ENCODE measurements at regions not wholly inside any gene's neighbourhood (a gene's known extent, or its start where the extent isn't known, plus 50 kb on each side); places are given as distances from the start of the nearest gene placed in this dataset.

DNA sequence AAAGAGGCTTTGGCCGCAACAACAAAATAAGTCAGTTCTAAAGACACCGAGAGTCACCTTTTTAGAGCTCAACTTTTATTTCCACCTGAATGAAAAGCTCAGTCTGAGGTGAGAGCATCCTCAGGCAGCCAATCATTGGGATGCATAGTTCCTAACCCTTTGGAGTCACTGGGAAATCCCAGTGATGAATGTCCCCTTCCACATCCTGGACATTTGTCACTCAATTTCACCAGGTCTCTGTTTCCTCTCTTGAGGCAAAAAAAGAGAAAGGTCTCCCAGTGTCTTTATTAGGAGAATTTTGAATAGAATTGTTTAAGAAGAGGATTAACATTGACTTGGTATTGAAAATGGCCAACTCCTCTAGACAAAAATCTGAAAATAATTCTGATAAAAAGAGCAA is 137.5 kb upstream of the SPRED1 start:
- H3K36me3 ChIP-seq (ENCODE audit: control insufficient read depth in 2 of 4, insufficient read depth in 4 of 4, low read length in 3 of 4) = no peaks in the 10 kb centered on the region
- no peak overlapping the region for H3K23ac ChIP-seq (ENCODE audit: insufficient read length)
- CTCF ChIA-PET (ENCODE audit: partially characterized antibody) = no interaction called here
- H2BK20ac ChIP-seq (ENCODE audit: low read length) = no peak overlapping the region
- H3K9me3 ChIP-seq (ENCODE audit: insufficient read depth in 2 of 2, low read depth in 1 of 2, low read length in 1 of 2) = no peaks in the 10 kb centered on the region
- H3K27me3 ChIP-seq (replicated peaks in 1 of 4; ENCODE audit: control insufficient read depth in 3 of 4, extremely low read depth in 1 of 4, insufficient read depth in 3 of 4, low read length in 3 of 4) = no peaks in the 10 kb centered on the region
- H4K20me1 ChIP-seq (replicated peaks in 1 of 2; ENCODE audit: control insufficient read depth in 1 of 2, insufficient read depth in 2 of 2, low read length in 2 of 2) = no peaks in the 10 kb centered on the region
- DNase-seq (ENCODE audit: low read depth in 1 of 2, low spot score in 2 of 2) (no peak), FAIRE-seq (no peak)
- no peaks in the 10 kb centered on the region for H3K79me2 ChIP-seq (ENCODE audit: control insufficient read depth in 1 of 2, insufficient read depth in 2 of 2, low read length in 2 of 2)
- H3K4me1 ChIP-seq (replicated peaks in 1 of 4; ENCODE audit: control insufficient read depth in 3 of 4, insufficient read depth in 4 of 4, low read length in 3 of 4) = peaks cover 0 to 9% (median 4%) of the 10 kb centered on the region in 4 experiments; a peak in 2 of 7 replicates
- H3K9ac ChIP-seq (replicated peaks in 1 of 4; ENCODE audit: extremely low read depth in 1 of 4, low read depth in 3 of 4, low read length in 3 of 4) = no peak overlapping the region
- H3K56ac ChIP-seq (replicated peaks; ENCODE audit: insufficient read length, low read depth, low read length) = no peak overlapping the region
- POLR2A ChIA-PET (ENCODE audit: partially characterized antibody) = interaction anchor here (0.9 kb wide), 1 partner anchor 8 kb away, joined by 3 read pairs; no protein-coding TSS in a partner anchor
- H4K91ac ChIP-seq (replicated peaks; ENCODE audit: insufficient read length, low read length) = no peak overlapping the region
- no peak overlapping the region for H2AFZ ChIP-seq (ENCODE audit: low read length)
- H4K8ac ChIP-seq (ENCODE audit: extremely low read depth, insufficient read depth, low read length) = no peak overlapping the region
- H3K18ac ChIP-seq (ENCODE audit: extremely low read depth, low read length) = no peak overlapping the region
- no peak overlapping the region for H4K5ac ChIP-seq (ENCODE audit: insufficient read length, low read depth, low read length)
- no peak overlapping the region for H2BK120ac ChIP-seq (replicated peaks; ENCODE audit: low read depth, low read length)
- no peak overlapping the region for H2BK5ac ChIP-seq (ENCODE audit: low read depth, low read length)
- H3K4me3 ChIP-seq (ENCODE audit: extremely low read depth in 1 of 4, insufficient read depth in 2 of 4, low read depth in 3 of 4, low read length in 4 of 4) = no peak overlapping the region
- no peak overlapping the region for H2AK5ac ChIP-seq (ENCODE audit: low read depth, low read length)
- no peak overlapping the region for H3K4ac ChIP-seq (replicated peaks; ENCODE audit: insufficient read length, low read depth, low read length)
- WGBS, 2 experiments (ENCODE audit: extremely low coverage in 1 of 2, insufficient coverage in 1 of 2, insufficient read length in 1 of 2, insufficient replicate concordance in 2 of 2, low coverage in 1 of 2, low lambda C conversion rate in 2 of 2, missing lambda C conversion rate in 1 of 2) = 83% methylated on average over 2 of the region's 2 CpGs; no CpG with 5 or more reads in 1 of the 2 experiments
- H3K79me1 ChIP-seq (ENCODE audit: low read depth, low read length) = no peaks in the 10 kb centered on the region
- H2BK12ac ChIP-seq (ENCODE audit: low read depth, low read length) = no peak overlapping the region
- no peak overlapping the region for H3K27ac ChIP-seq (ENCODE audit: low read depth, low read length)
- no peaks in the 10 kb centered on the region for H3K23me2 ChIP-seq (ENCODE audit: low read depth, low read length)
- no peak overlapping the region for H3K4me2 ChIP-seq (ENCODE audit: insufficient read depth in 1 of 2, low read depth in 2 of 2, low read length in 2 of 2)
- H2BK15ac ChIP-seq (ENCODE audit: low read length) = no peak overlapping the region
- H3K14ac ChIP-seq (ENCODE audit: insufficient read length) = no peak overlapping the region
- TF ChIP-seq RNF2 (IDR thresholded peaks at IDR 0.05; ENCODE audit: borderline replicate concordance, low read depth, low read length, missing control alignments, poor library complexity, severe bottlenecking) (no peak), GTF2F1 (IDR thresholded peaks at IDR 0.05; ENCODE audit: borderline replicate concordance, low read depth, low read length) (no peak), KDM1A (IDR thresholded peaks at IDR 0.05; ENCODE audit: borderline replicate concordance, low read length) (no peak), FOSL1 (IDR thresholded peaks at IDR 0.05; ENCODE audit: insufficient read depth, low read depth, low read length) (no peak), TAF1 (IDR thresholded peaks at IDR 0.05; ENCODE audit: low read depth, low read length) (no peak), POLR2AphosphoS5 (IDR thresholded peaks at IDR 0.05; ENCODE audit: low read depth, low read length) (no peak), BRCA1 (IDR thresholded peaks at IDR 0.05; ENCODE audit: low read depth, low read length) (no peak), EGR1 (IDR thresholded peaks at IDR 0.05; ENCODE audit: borderline replicate concordance, low read depth, low read length) (no peak)
- TF ChIP-seq, protein P1, sequence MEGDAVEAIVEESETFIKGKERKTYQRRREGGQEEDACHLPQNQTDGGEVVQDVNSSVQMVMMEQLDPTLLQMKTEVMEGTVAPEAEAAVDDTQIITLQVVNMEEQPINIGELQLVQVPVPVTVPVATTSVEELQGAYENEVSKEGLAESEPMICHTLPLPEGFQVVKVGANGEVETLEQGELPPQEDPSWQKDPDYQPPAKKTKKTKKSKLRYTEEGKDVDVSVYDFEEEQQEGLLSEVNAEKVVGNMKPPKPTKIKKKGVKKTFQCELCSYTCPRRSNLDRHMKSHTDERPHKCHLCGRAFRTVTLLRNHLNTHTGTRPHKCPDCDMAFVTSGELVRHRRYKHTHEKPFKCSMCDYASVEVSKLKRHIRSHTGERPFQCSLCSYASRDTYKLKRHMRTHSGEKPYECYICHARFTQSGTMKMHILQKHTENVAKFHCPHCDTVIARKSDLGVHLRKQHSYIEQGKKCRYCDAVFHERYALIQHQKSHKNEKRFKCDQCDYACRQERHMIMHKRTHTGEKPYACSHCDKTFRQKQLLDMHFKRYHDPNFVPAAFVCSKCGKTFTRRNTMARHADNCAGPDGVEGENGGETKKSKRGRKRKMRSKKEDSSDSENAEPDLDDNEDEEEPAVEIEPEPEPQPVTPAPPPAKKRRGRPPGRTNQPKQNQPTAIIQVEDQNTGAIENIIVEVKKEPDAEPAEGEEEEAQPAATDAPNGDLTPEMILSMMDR (IDR thresholded peaks at IDR 0.05; ENCODE audit: control extremely low read depth in 1 of 3, insufficient read depth in 1 of 3, low read depth in 1 of 3, low read length in 3 of 3) = no peak
- TF ChIP-seq, protein P2, sequence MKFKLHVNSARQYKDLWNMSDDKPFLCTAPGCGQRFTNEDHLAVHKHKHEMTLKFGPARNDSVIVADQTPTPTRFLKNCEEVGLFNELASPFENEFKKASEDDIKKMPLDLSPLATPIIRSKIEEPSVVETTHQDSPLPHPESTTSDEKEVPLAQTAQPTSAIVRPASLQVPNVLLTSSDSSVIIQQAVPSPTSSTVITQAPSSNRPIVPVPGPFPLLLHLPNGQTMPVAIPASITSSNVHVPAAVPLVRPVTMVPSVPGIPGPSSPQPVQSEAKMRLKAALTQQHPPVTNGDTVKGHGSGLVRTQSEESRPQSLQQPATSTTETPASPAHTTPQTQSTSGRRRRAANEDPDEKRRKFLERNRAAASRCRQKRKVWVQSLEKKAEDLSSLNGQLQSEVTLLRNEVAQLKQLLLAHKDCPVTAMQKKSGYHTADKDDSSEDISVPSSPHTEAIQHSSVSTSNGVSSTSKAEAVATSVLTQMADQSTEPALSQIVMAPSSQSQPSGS (IDR thresholded peaks at IDR 0.05; ENCODE audit: low read length) = no peak
